Endodermal cell (in vitro differentiated cells): ENCODE measurements at regions not wholly inside any gene's neighbourhood (a gene's known extent, or its start where the extent isn't known, plus 50 kb on each side); places are given as distances from the start of the nearest gene placed in this dataset.
A peak's percentile ranks its signal among the peaks of the same experiment; 100 is the strongest.

Experiments used
- DNase-seq: peaks from one replicate; pipeline ENCODE4 v3.0.0-alpha.2; 2017
- H3K27ac ChIP-seq: 2 replicates; pipeline ENCODE4 v1.5.1; 2013; ENCODE audit warnings: mild to moderate bottlenecking, low read depth, low read length, moderate library complexity
- H3K27me3 ChIP-seq: 2 replicates; pipeline ENCODE4 v1.6.1; 2013; ENCODE audit warnings: mild to moderate bottlenecking, low read length, moderate library complexity; ENCODE audit not compliant: insufficient read depth, control insufficient read depth, poor library complexity, severe bottlenecking
- H3K36me3 ChIP-seq: 2 replicates; pipeline ENCODE4 v1.7.0; 2013; ENCODE audit warnings: mild to moderate bottlenecking, low read length, moderate library complexity; ENCODE audit not compliant: control insufficient read depth, insufficient read depth
- H3K4me1 ChIP-seq: one replicate; pipeline ENCODE4 v1.7.0; 2013; ENCODE audit warnings: low read length; ENCODE audit not compliant: control insufficient read depth, insufficient read depth
- H3K4me3 ChIP-seq: 2 replicates; pipeline ENCODE4 v1.5.1; 2013; ENCODE audit warnings: mild to moderate bottlenecking, low read length, moderate library complexity
- H3K9ac ChIP-seq: 2 replicates; pipeline ENCODE4 v1.6.1; 2013; ENCODE audit warnings: mild to moderate bottlenecking, low read length, moderate library complexity; ENCODE audit not compliant: poor library complexity, severe bottlenecking; ENCODE audit errors: extremely low read depth
- H3K9me3 ChIP-seq: 2 replicates; pipeline ENCODE4 v1.6.1; 2013; ENCODE audit warnings: mild to moderate bottlenecking, low read length, moderate library complexity; ENCODE audit not compliant: control insufficient read depth
- H3K27ac Mint-ChIP-seq: 2 replicates; pipeline ENCODE4 v1.8.0; 2020; ENCODE audit warnings: mixed read lengths
- H3K27me3 Mint-ChIP-seq: 2 replicates; pipeline ENCODE4 v1.8.0; 2021; ENCODE audit warnings: mild to moderate bottlenecking, mixed read lengths; ENCODE audit not compliant: insufficient read depth
- H3K36me3 Mint-ChIP-seq: 2 replicates; pipeline ENCODE4 v1.8.0; 2020; ENCODE audit warnings: low read depth, mixed read lengths
- H3K4me1 Mint-ChIP-seq: 2 replicates; pipeline ENCODE4 v1.8.0; 2020; ENCODE audit warnings: mixed read lengths
- H3K4me3 Mint-ChIP-seq: 2 replicates; pipeline ENCODE4 v1.8.0; 2020; ENCODE audit warnings: mild to moderate bottlenecking, moderate library complexity, mixed read lengths
- H3K9me3 Mint-ChIP-seq: 2 replicates; pipeline ENCODE4 v1.8.0; 2020; ENCODE audit warnings: mild to moderate bottlenecking, mixed read lengths
- CTCF ChIP-seq: fragments of 200-600 bp; sonication (generic); conservative IDR thresholded peaks from 2 replicates; pipeline ENCODE4 v1.5.0; 2021; ENCODE audit warnings: antibody characterized with exemption, mild to moderate bottlenecking
- WGBS, 2 experiments: methylation state at CpG; one replicate each; pipeline versions ENCODE4 v1.1.5 to v1.1.7; 2013; ENCODE audit warnings: missing lambda C conversion rate in 2 of 2, mixed read lengths in 1 of 2; ENCODE audit not compliant: insufficient coverage in 1 of 2, insufficient read length in 1 of 2; 5-methylcytosine and 5-hydroxymethylcytosine counted together

- DNase-seq = no peak
- WGBS, 2 experiments = 67 to 75% methylated on average over 1 to 2 of the region's 2 CpGs
Observed at GRCh38 chr10:60614363-60614762, 163.9 kb upstream of the CDK1 start.

GRCh38 chr10:60613434-60613833 is 164.8 kb upstream of the CDK1 start:
- Histone ChIP-seq H3K36me3 (no peaks in the 10 kb centered on the region), H3K9me3 (no peaks in the 10 kb centered on the region), H3K4me1 (no peaks in the 10 kb centered on the region), H3K4me3 (no peak overlapping the region), H3K27me3 (no peaks in the 10 kb centered on the region), H3K27ac (no peak overlapping the region), H3K9ac (no peak overlapping the region)
- Mint-ChIP-seq H3K27me3 (no peaks in the 10 kb centered on the region), H3K4me1 (peaks cover 5% of the 10 kb centered on the region), H3K9me3 (no peaks in the 10 kb centered on the region), H3K27ac (no peak overlapping the region), H3K4me3 (no peak overlapping the region), H3K36me3 (no peaks in the 10 kb centered on the region)
- no peak for TF ChIP-seq CTCF
- no peak for DNase-seq
- WGBS, 2 experiments = 92% methylated on average over 2 of the region's 2 CpGs

More at GRCh38 chr10:60614363-60614762, 163.9 kb upstream of the CDK1 start:
- Histone ChIP-seq H3K9me3 (no peaks in the 10 kb centered on the region), H3K27ac (no peak overlapping the region), H3K4me1 (no peaks in the 10 kb centered on the region), H3K36me3 (no peaks in the 10 kb centered on the region), H3K27me3 (no peaks in the 10 kb centered on the region), H3K4me3 (no peak overlapping the region), H3K9ac (no peak overlapping the region)
- H3K4me3 Mint-ChIP-seq = no peak overlapping the region
- no peaks in the 10 kb centered on the region for H3K36me3 Mint-ChIP-seq
- peaks cover 7% of the 10 kb centered on the region for H3K4me1 Mint-ChIP-seq
- TF ChIP-seq CTCF = peak; percentile 30
- H3K27ac Mint-ChIP-seq = no peak overlapping the region
- H3K9me3 Mint-ChIP-seq = no peaks in the 10 kb centered on the region
- H3K27me3 Mint-ChIP-seq = no peaks in the 10 kb centered on the region

- Mint-ChIP-seq H3K4me1 (peaks cover 8% of the 10 kb centered on the region), H3K27ac (no peak overlapping the region), H3K4me3 (no peak overlapping the region), H3K27me3 (no peaks in the 10 kb centered on the region), H3K9me3 (no peaks in the 10 kb centered on the region), H3K36me3 (no peaks in the 10 kb centered on the region)
- Histone ChIP-seq H3K4me3 (no peak overlapping the region), H3K9me3 (no peaks in the 10 kb centered on the region), H3K27me3 (no peaks in the 10 kb centered on the region), H3K9ac (no peak overlapping the region), H3K27ac (no peak overlapping the region), H3K4me1 (no peaks in the 10 kb centered on the region), H3K36me3 (no peaks in the 10 kb centered on the region)
- peak; percentile 64 for DNase-seq
- WGBS, 2 experiments = 88 to 92% methylated on average over 1 to 5 of the region's 5 CpGs
- TF ChIP-seq CTCF = no peak
Observed at GRCh38 chr10:60611291-60611747, 167.0 kb upstream of the CDK1 start.
